Cardiac septum (tissue), 1 donor: ENCODE measurements at regions not wholly inside any gene's neighbourhood (a gene's known extent, or its start where the extent isn't known, plus 50 kb on each side); places are given as distances from the start of the nearest gene placed in this dataset.

Source experiments
- DNase-seq: peaks from one replicate; pipeline ENCODE4 v3.0.0-alpha.2; 2020; ENCODE audit warnings: low spot score
- intact Hi-C: fragments of 100-400 bp; cut with DNase I; formaldehyde crosslinking; loops from one replicate; pipeline ENCODE4 v1.14.0; 2022
- donor health status: DM: no; HTN: no; CAD: no.

DNA sequence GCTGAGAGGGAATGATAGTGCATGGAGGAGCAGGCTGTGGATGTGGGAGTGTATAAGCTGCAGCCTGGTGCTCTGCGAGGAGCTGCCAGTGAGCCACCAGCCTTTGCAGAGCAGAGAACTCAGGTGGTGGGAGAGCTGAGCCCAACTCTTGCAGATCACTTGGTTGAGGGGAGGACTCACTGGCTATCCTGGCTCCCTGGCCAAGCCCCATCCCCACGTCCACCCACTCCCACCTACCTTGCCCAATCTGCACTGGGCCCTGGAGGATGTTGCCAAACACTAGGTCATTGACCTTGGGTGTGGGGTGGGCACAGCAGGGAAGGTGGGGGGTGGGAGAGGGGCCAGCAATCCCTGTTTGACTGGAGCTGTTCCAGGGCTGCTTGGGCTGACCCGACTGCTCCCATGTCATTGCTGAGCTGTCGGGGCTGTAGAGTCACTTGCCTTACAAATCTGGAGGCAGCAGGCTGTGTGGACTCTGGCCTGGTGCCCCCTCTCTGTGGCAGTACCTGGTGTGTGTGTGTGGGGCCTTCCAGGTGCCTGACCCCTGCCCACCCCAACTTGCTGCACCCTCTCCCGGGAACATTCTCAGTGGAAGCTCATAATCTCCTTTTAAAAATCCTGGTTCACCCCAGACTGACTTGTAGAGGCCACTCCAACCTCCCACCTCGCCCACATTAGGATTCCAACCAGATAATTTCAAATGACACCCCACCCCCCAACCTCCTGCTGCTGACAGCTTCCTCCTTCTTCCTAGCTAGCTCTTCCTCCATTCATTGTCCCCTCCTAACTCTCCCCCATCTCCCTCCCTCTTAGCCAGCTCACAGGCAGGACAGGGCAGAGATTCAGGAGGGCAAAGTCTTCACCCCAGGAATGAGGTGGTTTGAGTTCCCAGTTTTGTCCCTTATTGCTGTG, 162.3 kb downstream of the MRPL14 start:
- DNase-seq = peak; percentile 44
- intact Hi-C loops = no loop called here

DNA sequence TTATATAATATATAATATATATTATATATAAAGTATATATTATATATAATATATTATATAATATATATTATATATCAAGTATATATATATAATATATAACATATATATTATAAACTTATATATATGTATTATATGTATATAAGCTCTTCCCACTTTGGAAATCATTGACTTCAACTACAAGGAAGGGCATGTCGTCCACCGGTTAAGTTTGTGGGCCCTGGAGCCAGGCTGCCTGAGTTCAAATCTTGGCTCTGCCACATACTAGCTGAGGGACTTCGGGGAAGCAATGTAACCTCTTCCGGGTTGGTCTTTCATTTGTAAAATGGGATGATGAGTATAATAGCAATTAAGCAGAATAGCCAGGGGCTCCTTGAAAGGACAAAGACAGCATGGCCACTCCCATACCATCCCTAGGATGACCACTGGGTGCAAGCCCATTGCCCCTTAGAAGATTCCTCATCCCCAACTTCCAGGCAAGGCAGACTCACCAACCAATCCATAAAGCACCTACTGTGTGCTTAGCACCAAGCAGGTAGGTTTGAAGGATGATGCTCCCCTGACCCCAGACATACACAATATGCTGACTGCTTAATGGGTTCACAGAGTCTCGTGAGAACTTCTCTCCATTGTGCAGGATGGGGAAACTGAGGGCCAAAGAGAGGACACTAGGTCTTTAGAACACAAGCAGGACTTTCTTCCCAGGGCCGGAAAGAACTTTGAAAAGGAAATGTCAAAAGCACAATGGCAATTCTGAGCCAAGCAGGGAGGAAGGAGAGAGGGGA, 163.2 kb downstream of the MRPL14 start:
- peak; percentile 65 for DNase-seq
- intact Hi-C loops = no loop called here

DNA sequence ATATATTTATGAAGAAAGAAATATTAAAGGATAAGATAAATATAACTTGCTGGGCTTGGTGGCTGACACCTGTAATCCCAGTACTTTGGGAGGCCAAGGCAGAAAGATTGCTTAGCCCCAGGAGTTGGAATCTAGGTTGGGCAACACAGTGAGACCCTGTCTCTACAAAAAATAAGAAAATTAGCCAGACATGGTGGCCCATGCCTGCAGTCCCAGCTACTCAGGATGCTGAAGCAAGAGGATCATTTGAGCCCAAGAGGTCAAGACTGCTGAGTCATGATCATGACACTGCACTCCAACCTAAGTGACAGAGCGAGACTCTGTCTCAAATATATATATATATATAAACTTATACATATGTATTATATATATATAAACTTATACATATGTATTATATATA, 164.0 kb downstream of the MRPL14 start:
- intact Hi-C loops = no loop called here
- DNase-seq = no peak

DNA sequence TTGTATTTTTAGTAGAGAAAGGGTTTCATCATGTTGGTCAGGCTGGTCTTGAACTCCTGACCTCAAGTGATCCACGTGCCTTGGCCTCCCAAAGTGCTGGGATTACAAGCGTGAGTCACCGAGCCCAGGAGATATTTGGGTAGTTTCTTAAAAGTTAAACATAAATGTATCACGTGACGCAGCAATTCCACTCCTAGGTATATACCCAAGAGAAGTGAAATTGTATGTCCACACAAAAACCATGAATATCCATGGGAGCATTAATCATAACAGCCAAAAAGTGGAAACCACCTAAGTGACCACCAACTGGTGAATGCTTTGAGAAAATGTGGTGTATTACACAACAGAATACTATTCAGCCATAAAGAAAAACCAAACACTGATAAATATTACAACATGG, 164.8 kb downstream of the MRPL14 start:
- DNase-seq = no peak
- intact Hi-C loops = no loop called here

DNA sequence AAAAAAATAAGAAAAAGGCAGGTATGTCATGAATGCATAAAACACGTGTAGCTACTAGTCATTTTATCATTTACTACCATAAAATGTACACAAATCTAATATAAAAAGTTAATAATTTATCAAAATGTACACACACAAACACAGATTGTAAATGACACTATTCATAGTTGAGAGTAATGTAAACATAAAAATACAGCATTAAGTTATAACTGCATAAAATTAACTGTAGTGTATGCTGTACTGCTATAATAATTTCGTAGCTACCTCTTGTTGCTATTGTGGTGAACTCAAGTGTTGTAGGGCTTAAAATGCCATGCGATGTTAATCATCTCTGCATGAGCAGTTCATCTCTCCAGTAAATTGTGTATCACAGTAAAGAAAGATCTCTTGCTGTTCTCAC, 170.0 kb downstream of the MRPL14 start:
- no peak for DNase-seq
- intact Hi-C loops = loop anchor here (10.0 kb wide), 1 partner anchor 292 kb away; no protein-coding TSS in a partner anchor

DNA sequence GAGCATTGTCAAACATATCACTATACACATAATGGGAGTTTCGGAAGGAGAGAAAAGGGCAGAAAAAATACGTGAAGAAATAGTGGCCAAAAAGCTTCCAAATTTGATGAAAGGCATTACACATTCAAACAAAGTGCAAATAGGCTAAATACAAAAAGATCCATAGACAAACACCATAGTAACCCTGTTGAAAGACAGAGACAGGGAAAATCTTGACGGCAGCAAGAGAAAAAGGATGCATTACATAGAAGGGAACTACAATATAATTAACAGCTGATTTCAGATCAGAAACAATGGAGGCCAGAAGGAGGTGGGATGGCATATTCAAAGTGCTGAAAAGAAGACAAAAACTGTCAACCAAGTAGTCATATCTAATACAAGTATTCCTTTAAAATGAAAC, 170.8 kb downstream of the MRPL14 start:
- DNase-seq = no peak
- intact Hi-C loops = loop anchor here (10.0 kb wide), 1 partner anchor 292 kb away; no protein-coding TSS in a partner anchor

DNA sequence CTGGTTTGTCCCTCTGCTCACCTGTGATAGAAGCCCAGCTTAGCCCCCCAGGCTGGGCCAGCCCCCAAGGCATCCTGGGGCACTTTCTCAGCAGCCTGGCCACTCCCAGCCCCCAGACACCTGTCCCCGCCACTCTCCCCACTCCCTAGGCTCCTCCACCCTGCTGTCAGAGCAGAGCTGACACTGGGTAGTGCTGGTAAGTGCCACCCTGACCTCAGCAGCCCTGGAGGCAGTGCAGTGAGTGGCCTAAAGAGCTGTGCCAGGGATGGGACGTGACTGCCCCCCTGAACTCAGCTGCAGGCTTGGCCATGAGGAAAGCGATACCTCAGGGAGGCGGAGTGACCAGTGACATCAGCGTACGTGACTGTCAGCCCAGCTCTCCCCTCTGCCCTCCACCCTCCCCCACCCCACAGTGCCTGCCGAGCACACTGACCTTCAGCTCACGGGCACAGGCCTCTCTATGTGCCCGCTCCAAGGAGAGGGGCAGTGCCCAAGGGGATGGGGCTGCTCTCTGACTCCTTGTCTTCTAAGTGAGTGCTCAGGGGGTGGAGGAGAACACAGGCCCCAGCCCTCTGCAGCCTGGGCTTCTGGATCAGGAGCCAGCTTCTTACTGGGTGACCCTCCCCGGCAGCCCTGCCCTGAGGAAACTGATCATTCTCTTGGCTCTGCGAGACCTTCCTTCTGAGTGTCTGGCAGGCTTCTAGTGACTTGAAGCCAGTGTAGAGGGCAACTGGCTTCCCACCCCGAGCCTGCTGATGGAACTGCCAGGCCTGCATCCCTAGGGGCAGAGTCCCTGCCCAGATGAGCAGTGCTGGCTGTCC, 172.7 kb downstream of the MRPL14 start:
- DNase-seq = peak; percentile 85
- intact Hi-C loops = loop anchor here (1.0 to 10.0 kb wide), 4 partner anchors 36 to 290 kb away; no protein-coding TSS in a partner anchor

DNA sequence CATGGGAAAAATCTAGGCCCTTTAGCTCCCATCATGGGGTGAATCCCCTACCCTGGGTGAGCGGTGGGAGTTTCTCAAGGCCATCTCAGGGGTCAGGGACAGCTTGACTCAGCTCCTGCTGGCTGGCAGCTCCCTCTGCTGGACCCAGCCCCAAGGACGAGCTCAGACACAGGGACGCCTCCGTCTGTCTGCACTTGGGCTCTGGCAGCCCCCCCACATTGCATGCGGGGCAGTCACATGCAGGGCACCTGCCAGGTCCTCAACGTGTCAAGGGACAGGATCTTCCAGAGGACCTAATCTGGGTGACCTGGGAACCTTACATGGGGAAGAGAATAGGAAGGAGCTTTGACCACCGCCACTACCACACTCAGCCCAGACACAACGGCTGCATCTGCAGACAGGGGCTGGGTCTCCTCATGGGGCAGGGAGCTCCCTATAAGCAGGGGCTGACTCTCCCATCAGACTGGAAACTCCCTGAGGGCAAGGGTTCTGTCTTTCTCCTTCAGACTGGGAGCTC, 173.4 kb downstream of the MRPL14 start:
- intact Hi-C loops = loop anchor here (1.0 to 10.0 kb wide), 4 partner anchors 36 to 289 kb away; no protein-coding TSS in a partner anchor
- peak; percentile 74 for DNase-seq

DNA sequence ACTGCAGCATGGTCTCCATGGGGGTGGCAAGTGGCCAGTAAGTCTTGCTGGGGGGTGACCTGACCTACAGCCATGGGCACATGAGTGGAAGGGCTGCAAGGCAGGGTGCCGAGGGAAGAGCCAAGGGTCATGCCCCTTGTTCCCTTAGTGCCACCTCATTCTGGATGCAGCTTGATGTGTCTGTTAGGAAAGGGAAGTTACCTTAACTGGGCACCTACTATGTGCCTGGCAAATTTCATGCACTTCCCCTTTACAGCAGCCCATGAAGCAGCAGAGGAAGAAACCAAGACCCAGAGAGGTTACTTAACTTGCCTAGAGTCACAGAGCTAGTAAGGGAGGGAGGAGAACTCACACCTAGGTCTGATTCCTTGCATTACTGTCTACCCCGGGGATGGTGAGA, 174.0 kb downstream of the MRPL14 start:
- peak; percentile 39 for DNase-seq
- intact Hi-C loops = loop anchor here (5.0 to 10.0 kb wide), 2 partner anchors 109 to 288 kb away; no protein-coding TSS in a partner anchor

DNA sequence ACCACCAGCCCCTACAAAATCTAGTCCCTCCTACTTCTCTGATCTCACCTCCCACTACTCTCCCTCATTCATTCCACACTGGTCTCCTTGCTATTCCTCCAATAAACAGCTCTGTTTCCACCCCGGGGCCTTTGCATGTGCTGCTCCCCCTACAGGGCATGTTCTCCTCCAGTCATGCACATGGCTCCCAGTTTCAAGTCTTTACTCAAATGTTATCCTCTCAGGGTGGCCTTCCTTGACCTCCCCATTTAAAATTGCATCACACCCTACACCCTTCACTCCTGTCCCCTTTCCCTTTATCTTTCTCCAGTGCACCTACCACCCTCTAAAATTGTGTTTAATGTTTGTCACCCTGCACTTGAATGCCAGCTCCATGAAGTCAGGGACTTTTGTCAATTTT, 174.5 kb downstream of the MRPL14 start:
- peak; percentile 39 for DNase-seq
- intact Hi-C loops = loop anchor here (5.0 to 10.0 kb wide), 2 partner anchors 110 to 288 kb away; no protein-coding TSS in a partner anchor

DNA sequence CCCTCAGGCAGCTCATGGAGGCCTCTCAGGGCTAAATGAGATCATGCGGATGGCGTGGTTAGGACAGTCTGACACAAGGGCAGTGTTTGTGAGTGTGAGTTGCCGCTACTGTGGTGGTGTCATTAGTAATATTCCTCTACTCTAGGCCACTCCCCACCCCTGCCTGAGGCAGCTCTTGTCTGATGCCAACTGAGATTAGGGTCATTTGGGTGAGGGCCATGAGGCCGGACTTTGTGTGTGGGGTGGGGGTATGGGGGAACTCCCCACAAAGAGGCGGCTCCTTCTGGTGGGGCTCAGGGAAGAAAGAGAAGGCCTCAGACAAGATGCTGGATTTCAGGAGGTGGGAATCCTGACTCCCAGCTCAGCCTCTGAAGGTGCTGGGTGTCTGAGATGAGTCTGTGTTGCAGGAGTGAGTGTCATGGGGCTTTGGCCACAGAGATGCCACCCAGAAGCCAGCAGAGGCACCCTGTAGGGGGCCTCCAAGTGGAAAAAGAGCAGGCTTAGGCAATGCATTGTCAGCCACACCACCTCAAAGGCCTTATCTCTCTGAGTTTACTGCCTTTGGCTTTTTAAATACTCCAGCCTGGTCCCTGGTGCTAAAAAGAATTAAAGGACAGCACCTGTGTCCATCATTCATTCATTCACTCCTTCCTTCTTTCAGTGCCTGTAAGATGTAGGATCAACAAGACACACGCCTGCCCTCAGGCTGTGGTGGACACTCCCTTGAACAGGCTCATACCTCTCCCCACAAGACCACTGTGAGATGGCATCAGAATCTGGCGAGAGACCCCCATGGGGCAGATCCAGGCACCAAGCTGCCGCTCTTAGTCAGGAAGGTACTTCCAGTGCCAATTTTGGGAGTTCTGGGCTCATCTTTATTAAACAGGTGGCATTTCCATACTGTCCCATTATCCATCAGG, 175.2 kb downstream of the MRPL14 start:
- intact Hi-C loops = loop anchor here (1.0 to 10.0 kb wide), 3 partner anchors 110 to 287 kb away; no protein-coding TSS in a partner anchor
- DNase-seq = peak; percentile 59

DNA sequence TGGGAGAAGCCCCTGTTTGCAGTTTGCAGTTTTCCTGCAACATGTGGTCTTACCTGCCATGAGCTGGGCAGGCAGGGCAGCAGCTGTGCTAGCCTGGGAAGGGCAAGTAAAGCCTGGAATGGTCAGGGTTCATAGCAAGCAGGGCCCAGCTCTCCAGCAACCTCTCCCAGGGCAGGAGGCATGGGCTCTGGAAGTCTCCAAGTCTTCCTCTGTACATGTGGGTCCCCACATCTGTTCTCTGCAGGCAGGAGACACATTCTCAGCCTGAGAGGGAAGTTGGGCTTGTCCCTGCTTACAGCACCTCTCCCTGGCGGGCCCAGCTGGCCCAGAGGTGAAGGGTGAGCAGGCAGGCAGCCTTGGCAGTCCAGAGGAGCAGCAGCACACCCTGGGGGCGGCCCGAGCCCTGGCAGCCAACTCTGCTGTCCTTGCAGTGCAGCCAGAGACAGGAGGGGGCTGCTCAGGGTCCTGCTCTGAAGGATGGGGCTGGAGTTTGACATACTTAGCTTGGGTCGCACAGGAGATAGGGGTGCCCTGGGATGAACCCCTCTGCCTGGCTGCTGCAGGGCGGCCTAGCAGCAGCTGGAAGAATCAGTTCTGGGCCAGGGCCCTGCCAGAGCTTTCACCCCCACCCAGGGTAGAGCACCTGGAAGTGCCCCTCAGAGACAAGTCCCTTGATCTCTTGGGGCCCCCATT, 176.0 kb downstream of the MRPL14 start:
- intact Hi-C loops = loop anchor here (1.0 to 10.0 kb wide), 3 partner anchors 111 to 286 kb away; no protein-coding TSS in a partner anchor
- peak; percentile 79 for DNase-seq

DNA sequence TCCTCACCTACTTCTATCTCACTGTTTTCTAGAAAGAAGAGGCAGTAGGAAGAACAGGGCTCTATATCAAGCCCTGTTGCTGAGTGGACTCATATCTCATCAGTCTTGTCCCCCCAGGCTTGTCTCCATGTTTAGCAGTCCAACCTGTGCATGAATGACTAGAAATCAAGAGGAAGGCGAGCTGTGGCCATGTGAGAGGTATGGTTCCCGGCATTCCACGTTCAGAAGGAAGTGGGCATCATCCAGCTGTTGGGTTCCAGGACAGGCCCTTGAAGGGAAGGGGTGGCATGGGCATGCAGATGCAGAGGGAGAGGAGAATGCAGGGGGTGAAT, 176.6 kb downstream of the MRPL14 start:
- intact Hi-C loops = loop anchor here (1.0 to 10.0 kb wide), 3 partner anchors 112 to 286 kb away; no protein-coding TSS in a partner anchor
- no peak for DNase-seq

DNA sequence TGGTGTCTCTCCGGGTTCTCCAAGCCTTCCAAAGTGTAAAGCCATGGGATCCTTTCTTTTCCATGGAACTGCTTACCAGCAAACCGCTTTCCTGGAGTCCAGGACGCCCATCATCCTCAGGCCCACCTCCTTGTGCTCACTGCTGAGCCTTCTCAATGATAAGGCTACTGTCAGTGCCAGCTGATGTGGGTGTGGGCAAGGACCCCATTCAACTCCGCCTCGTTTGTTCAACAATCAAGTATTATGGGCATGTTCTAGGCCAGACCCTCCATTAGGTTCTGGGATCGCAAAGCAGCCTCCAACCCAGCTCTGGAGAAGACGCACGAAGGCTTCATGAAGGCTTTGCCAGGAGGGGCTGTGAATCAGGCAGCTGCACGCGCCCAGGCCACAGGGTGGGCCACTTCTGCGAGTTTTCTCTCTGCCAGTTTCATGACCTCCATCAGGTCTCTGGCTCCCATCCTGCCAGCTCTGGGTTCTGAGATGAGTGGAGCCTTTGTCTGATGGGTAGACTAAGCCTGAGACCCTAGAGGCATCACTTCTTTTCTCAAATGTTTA, 177.1 kb downstream of the MRPL14 start:
- intact Hi-C loops = loop anchor here (5.0 to 10.0 kb wide), 2 partner anchors 112 to 285 kb away; no protein-coding TSS in a partner anchor
- DNase-seq = peak; percentile 57

DNA sequence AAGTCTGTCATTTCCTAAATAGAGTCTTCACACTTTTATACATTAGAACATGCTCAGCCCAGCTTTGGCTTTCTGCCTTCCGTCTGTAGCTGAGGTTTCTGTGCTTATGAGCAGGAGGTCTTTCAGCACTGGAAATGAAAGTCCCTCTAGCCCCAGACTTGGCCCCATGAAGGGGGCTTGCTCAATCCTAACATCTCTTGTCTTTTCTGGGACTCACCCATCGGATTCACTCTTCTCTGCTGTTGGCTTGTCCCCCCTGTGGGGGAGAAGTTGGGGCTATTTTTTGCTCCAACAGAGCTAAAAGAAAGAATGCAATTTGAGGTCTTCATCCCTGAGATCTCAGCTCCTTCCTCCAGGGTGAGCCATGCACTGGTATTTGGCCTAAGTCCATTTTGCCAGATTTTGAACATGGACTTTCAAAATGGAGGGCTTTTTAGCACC, 177.7 kb downstream of the MRPL14 start:
- peak; percentile 35 for DNase-seq
- intact Hi-C loops = no loop called here

DNA sequence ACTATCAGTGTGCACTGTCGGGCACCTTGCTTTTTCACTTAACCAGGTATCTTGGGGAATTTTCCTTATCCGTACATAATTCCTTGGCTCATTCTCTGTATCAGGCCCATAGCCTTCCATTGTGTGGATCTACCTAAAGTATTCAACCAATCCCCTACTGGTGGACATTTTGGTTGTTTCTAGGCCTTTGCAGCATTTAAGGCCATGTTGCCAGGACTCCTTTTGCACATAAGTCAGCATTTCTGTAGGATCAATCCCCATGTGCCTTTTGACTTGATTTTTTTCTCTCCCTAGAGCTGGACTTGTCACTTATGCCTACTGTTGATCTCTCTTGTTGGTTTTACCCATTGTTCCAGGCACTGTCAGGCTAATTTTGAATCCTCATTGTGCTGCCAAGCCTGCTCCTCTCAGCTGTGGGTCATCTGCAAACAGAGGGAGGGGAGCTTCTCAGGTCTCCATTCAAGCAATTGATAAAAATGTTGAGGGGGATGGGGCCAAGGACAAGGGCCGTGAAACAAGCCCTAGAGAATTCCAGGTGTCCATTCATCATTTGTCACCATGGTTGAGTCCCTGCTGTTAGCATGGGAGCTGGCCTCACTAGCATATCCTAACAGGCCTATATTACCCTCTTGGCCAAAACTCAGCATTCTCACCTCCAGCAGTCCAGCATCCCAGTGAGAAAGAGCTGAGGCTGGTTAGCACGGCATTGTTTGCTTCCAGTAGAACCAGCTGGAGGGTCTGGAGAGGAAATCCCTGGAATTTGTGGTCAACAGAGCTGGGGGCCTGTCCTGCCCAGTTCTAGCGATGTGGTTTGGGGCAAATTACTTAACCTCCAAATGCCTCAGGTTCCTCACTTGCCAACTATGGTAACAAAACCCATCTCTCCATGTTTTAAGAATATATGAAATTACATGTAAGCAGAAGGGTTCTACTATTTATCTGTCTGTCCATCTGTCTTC, 178.4 kb downstream of the MRPL14 start:
- intact Hi-C loops = no loop called here
- DNase-seq = peak; percentile 17
